Heart left ventricle (tissue), 13 donors: ENCODE measurements at regions not wholly inside any gene's neighbourhood (a gene's known extent, or its start where the extent isn't known, plus 50 kb on each side); places are given as distances from the start of the nearest gene placed in this dataset.

ENCODE experiments used
- CTCF ChIP-seq, 12 donors: fragments of 200-600 bp; sonication (generic) in 4 of 12; IDR thresholded peaks; one replicate each; pipeline versions ENCODE4 v1.5.0 to v1.8.0; 2018 to 2022; ENCODE audit warnings: antibody characterized with exemption in 12 of 12, mild to moderate bottlenecking in 5 of 12
- POLR2A ChIP-seq, 2 donors: fragments of 450-650 bp; IDR thresholded peaks; one replicate each; pipeline ENCODE4 v1.6.1; 2017; ENCODE audit warnings: antibody characterized with exemption in 2 of 2, mild to moderate bottlenecking in 2 of 2, moderate library complexity in 2 of 2
- donor health status: ischemic (EF 13 %, LVEDD 7.1; RV severe dilation, severe dysfunction).
- donor health status: DM: no; HTN: yes; CAD: no.
- donor health status: DM: no; HTN: no; CAD: no.
- donor health status: ischemic (EF 25% LVEDD 6.9; RV normal size, moderate dysfunction).
- donor health status: ischemic (EF 25% LVEDD 5.7; RV mildly dilated, moderate dysfunction).
- donor health status: ischemic (EF 35%, LVEDD 5.7; RV mildly dilated, moderate dysfunction).
- donor health status: nonischemic (EF 11% LVEDD 7.7; RV severe dilation, severe dysfunction).
- donor health status: DM: yes; HTN: yes; CAD: no.
- donor health status: PGD.
- donor health status: ischemic (EF 29% LVEDD 5.4; RV normal size, mild dysfunction).
- donor health status: nonischemic (EF 23%, LVEDD 6.1; RV moderate dilation, normal function).

DNA sequence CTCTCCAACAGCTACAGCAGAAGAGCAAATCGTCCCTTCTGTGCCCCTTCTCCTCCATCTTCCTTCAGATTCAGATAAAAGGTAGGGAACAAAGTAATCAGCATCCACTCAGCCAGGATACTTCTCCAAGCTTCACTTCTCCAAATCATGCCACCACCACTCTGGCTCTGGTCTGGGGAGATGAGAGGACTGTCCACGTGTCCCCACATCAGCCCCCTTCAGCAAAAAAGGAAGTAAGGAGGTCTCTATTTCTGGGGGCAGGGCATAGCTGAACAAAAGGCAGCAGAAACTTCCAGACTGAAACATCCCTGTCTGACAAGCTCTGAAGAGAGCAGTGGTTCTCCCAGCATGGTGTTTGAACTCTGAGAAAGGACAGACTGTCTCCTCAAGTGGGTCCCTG lies 116.9 kb downstream of the C5orf15 start:
- TF ChIP-seq CTCF (IDR thresholded peaks at IDR 0.05) (no peak), POLR2A (IDR thresholded peaks at IDR 0.05) (no peak)
